Esophagus muscularis mucosa (tissue), 3 donors: ENCODE measurements at regions not wholly inside any gene's neighbourhood (a gene's known extent, or its start where the extent isn't known, plus 50 kb on each side); places are given as distances from the start of the nearest gene placed in this dataset.

Source experiments
- CTCF ChIP-seq, 3 experiments: fragments of 200-600 bp in 2 of 3; fragments of 450-650 bp in 1 of 3; sonication (generic) in 2 of 3; IDR thresholded peaks; one replicate each; pipeline ENCODE4 v1.5.1; 2017 to 2019; ENCODE audit warnings: antibody characterized with exemption in 3 of 3, mild to moderate bottlenecking in 2 of 3, moderate library complexity in 1 of 3
- POLR2A ChIP-seq: fragments of 450-650 bp; IDR thresholded peaks from one replicate; pipeline ENCODE4 v1.6.1; 2017; ENCODE audit warnings: antibody characterized with exemption, moderate library complexity, mild to moderate bottlenecking, low read depth

DNA sequence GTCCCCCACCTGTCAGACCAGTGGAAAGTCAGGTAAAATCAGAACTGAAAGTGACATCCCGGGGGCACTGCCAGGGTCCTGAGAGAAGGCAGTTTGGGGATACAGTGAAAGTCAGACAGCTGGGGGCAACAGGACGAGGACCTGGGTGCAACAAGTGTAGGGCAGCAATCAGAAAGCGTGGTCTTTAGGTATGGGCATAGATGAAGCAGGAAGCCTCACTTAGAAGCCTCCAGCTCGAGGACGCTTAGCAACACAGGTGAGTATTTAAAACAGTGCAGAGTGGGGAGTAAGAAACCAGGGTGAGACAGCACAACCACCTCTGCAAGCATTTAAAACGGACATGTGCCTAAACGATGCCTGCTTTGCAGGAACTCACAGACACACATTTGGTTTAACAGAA lies 64.6 kb upstream of the POU2AF1 start:
- TF ChIP-seq CTCF (IDR thresholded peaks at IDR 0.05) (no peak), POLR2A (no peak)
